HEK293T (cell line): ENCODE measurements at regions not wholly inside any gene's neighbourhood (a gene's known extent, or its start where the extent isn't known, plus 50 kb on each side); places are given as distances from the start of the nearest gene placed in this dataset.

ENCODE experiments used
- ARNT ChIP-seq: fragments of 450-650 bp; IDR thresholded peaks from 2 replicates; pipeline ENCODE4 v1.6.1; 2017; ENCODE audit warnings: mild to moderate bottlenecking
- BHLHE40 ChIP-seq: fragments of 450-650 bp; IDR thresholded peaks from 2 replicates; pipeline ENCODE4 v1.6.1; 2016; ENCODE audit warnings: mild to moderate bottlenecking, moderate library complexity, borderline replicate concordance
- CTBP1 ChIP-seq: fragments of 450-650 bp; IDR thresholded peaks from 2 replicates; pipeline ENCODE4 v1.6.1; 2016; ENCODE audit warnings: borderline replicate concordance
- ELF4 ChIP-seq: fragments of 450-650 bp; IDR thresholded peaks from 2 replicates; pipeline ENCODE4 v1.6.1; 2017; ENCODE audit warnings: antibody characterized with exemption
- FOXA1 ChIP-seq: fragments of 450-650 bp; IDR thresholded peaks from 2 replicates; pipeline ENCODE4 v1.6.1; 2016; ENCODE audit warnings: mild to moderate bottlenecking
- FOXK2 ChIP-seq: fragments of 450-650 bp; IDR thresholded peaks from 2 replicates; pipeline ENCODE4 v1.6.1; 2016; ENCODE audit warnings: mild to moderate bottlenecking
- HDGF ChIP-seq: fragments of 450-650 bp; IDR thresholded peaks from 2 replicates; pipeline ENCODE4 v1.6.1; 2017; ENCODE audit warnings: antibody characterized with exemption, borderline replicate concordance
- L3MBTL2 ChIP-seq: fragments of 450-650 bp; conservative IDR thresholded peaks from 2 replicates; pipeline ENCODE4 v1.6.1; 2016; ENCODE audit warnings: mild to moderate bottlenecking
- NFRKB ChIP-seq: fragments of 450-650 bp; IDR thresholded peaks from 2 replicates; pipeline ENCODE4 v1.6.1; 2016; ENCODE audit warnings: mild to moderate bottlenecking, moderate library complexity
- SP1 ChIP-seq: fragments of 450-650 bp; IDR thresholded peaks from 2 replicates; pipeline ENCODE4 v1.6.1; 2017
- TARDBP ChIP-seq: fragments of 450-650 bp; IDR thresholded peaks from 2 replicates; pipeline ENCODE4 v1.6.1; 2016

GRCh38 chr16:48911700-48912099, 301.7 kb upstream of the N4BP1 start:
- TF ChIP-seq FOXK2: no peak
- no peak for TF ChIP-seq SP1
- no peak for TF ChIP-seq FOXA1
- no peak for TF ChIP-seq HDGF
- no peak for TF ChIP-seq BHLHE40
- no peak for TF ChIP-seq TARDBP
- TF ChIP-seq ARNT: no peak
- TF ChIP-seq NFRKB: no peak
- TF ChIP-seq CTBP1: no peak
- TF ChIP-seq L3MBTL2: no peak
- no peak for TF ChIP-seq ELF4
